Dendritic cell treated with granulocyte-macrophage colony-stimulating factor and Interleukin-4, amounts not matched to agents 40 ng/mL and 50 ng/mL, for 4 days (primary cell): ENCODE measurements at regions not wholly inside any gene's neighbourhood (a gene's known extent, or its start where the extent isn't known, plus 50 kb on each side); places are given as distances from the start of the nearest gene placed in this dataset.

ENCODE experiments used
- H3K27ac Mint-ChIP-seq: one replicate; pipeline ENCODE4 v1.8.0; 2022; ENCODE audit warnings: mild to moderate bottlenecking, mixed read lengths
- H3K27me3 Mint-ChIP-seq: one replicate; pipeline ENCODE4 v1.8.0; 2022; ENCODE audit warnings: mild to moderate bottlenecking, mixed read lengths
- H3K36me3 Mint-ChIP-seq: one replicate; pipeline ENCODE4 v1.8.0; 2022; ENCODE audit warnings: low read depth, mixed read lengths
- H3K4me1 Mint-ChIP-seq: one replicate; pipeline ENCODE4 v1.8.0; 2022; ENCODE audit warnings: low read depth, mixed read lengths
- H3K4me3 Mint-ChIP-seq: one replicate; pipeline ENCODE4 v1.8.0; 2022; ENCODE audit warnings: mild to moderate bottlenecking, moderate library complexity, mixed read lengths
- H3K9me3 Mint-ChIP-seq: one replicate; pipeline ENCODE4 v1.8.0; 2022; ENCODE audit warnings: mixed read lengths
- intact Hi-C: fragments of 100-400 bp; cut with micrococcal nuclease; formaldehyde crosslinking; loops from one replicate; pipeline ENCODE4 v1.15.0; 2022

- Mint-ChIP-seq H3K9me3 (no peaks in the 10 kb centered on the region), H3K27me3 (peaks cover 2% of the 10 kb centered on the region), H3K4me1 (peaks cover 15% of the 10 kb centered on the region), H3K36me3 (no peaks in the 10 kb centered on the region), H3K4me3 (no peak overlapping the region), H3K27ac (no peak overlapping the region)
- intact Hi-C loops: no loop called here
Observed at GRCh38 chr4:155616117-155616516, 50.5 kb upstream of the GUCY1A1 start.

DNA sequence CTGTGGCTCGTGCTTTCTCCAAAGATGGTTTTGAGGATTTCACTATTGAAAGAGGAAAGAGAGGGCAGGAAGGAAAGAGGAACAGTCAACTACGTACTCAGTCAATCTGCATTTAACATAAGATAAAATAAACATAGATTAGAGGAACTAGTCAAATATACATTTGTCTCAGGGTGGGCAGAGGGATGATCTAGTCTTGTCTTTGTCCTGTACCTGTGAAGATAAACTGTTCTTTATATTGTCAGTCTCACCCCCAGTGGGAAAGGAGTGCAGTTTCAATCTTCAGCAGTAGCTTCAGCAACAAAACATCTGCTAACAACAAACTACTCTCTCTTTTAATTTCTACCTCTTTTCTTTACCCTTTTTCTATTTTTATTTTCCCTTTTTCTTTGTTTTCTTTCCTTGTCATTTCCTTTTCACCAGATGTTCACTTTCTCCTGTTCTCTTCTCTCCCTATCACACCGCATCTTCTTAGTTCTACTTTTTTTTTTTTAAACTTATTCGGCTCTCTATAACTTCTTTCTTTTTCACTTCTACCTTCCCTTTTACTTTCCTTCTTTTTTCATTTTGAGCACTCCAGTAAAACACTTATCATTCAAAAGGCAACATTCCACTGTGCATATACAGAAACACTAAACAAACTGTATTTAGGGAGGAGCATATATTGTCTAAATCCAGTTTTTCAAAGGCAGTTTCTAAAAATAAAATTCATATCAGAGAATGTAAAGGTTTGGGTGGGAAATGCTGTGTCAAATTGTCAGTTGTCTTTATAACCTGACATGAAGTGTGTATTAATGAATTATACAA is 51.4 kb upstream of the GUCY1A1 start:
- H3K9me3 Mint-ChIP-seq: no peaks in the 10 kb centered on the region
- no peaks in the 10 kb centered on the region for H3K36me3 Mint-ChIP-seq
- no peak overlapping the region for H3K4me3 Mint-ChIP-seq
- peaks cover 15% of the 10 kb centered on the region for H3K4me1 Mint-ChIP-seq
- no peak overlapping the region for H3K27ac Mint-ChIP-seq
- H3K27me3 Mint-ChIP-seq: peaks cover 2% of the 10 kb centered on the region
- intact Hi-C loops: no loop called here

GRCh38 chr4:155614111-155614762 is 52.4 kb upstream of the GUCY1A1 start:
- Mint-ChIP-seq H3K4me3 (no peak overlapping the region), H3K27ac (no peak overlapping the region), H3K9me3 (no peaks in the 10 kb centered on the region), H3K27me3 (peaks cover 2% of the 10 kb centered on the region), H3K4me1 (peaks cover 15% of the 10 kb centered on the region), H3K36me3 (no peaks in the 10 kb centered on the region)
- intact Hi-C loops: no loop called here

DNA sequence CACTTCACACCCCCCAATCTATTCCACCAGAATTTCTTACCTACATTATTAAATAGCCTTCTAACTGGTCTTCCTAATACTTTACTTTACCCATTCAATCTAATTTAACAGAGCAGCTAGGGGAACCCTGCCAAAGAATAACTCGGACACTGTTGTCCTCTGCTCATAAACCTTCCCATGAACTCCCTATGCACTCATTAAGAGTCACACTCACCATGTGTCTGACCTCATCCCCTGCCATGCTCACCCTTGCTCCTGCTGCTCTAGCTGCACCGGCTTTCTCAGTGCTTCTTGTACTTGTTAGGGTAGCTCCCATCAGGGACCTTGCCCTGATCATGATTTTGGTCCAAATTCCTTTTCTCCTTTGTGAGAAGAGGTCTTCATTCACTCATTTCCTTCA is 54.6 kb upstream of the GUCY1A1 start:
- intact Hi-C loops: no loop called here
- no peaks in the 10 kb centered on the region for H3K36me3 Mint-ChIP-seq
- no peak overlapping the region for H3K4me3 Mint-ChIP-seq
- no peak overlapping the region for H3K27ac Mint-ChIP-seq
- H3K9me3 Mint-ChIP-seq: no peaks in the 10 kb centered on the region
- H3K27me3 Mint-ChIP-seq: peaks cover 2% of the 10 kb centered on the region
- peaks cover 15% of the 10 kb centered on the region for H3K4me1 Mint-ChIP-seq

- no peaks in the 10 kb centered on the region for H3K9me3 Mint-ChIP-seq
- no peak overlapping the region for H3K27ac Mint-ChIP-seq
- H3K4me1 Mint-ChIP-seq: peaks cover 15% of the 10 kb centered on the region
- H3K27me3 Mint-ChIP-seq: peaks cover 2% of the 10 kb centered on the region
- H3K36me3 Mint-ChIP-seq: no peaks in the 10 kb centered on the region
- intact Hi-C loops: no loop called here
- no peak overlapping the region for H3K4me3 Mint-ChIP-seq
Observed at GRCh38 chr4:155611501-155611900, 55.1 kb upstream of the GUCY1A1 start.

- H3K36me3 Mint-ChIP-seq: no peaks in the 10 kb centered on the region
- no peak overlapping the region for H3K4me3 Mint-ChIP-seq
- H3K4me1 Mint-ChIP-seq: peaks cover 5% of the 10 kb centered on the region
- H3K9me3 Mint-ChIP-seq: no peaks in the 10 kb centered on the region
- H3K27ac Mint-ChIP-seq: no peak overlapping the region
- H3K27me3 Mint-ChIP-seq: no peaks in the 10 kb centered on the region
- intact Hi-C loops: no loop called here
Observed at GRCh38 chr4:155610143-155610542, 56.5 kb upstream of the GUCY1A1 start.

- H3K27me3 Mint-ChIP-seq: no peaks in the 10 kb centered on the region
- H3K36me3 Mint-ChIP-seq: no peaks in the 10 kb centered on the region
- H3K9me3 Mint-ChIP-seq: no peaks in the 10 kb centered on the region
- no peak overlapping the region for H3K4me3 Mint-ChIP-seq
- intact Hi-C loops: no loop called here
- H3K27ac Mint-ChIP-seq: no peak overlapping the region
- no peaks in the 10 kb centered on the region for H3K4me1 Mint-ChIP-seq
Observed at GRCh38 chr4:155609455-155610059, 57.1 kb upstream of the GUCY1A1 start.

DNA sequence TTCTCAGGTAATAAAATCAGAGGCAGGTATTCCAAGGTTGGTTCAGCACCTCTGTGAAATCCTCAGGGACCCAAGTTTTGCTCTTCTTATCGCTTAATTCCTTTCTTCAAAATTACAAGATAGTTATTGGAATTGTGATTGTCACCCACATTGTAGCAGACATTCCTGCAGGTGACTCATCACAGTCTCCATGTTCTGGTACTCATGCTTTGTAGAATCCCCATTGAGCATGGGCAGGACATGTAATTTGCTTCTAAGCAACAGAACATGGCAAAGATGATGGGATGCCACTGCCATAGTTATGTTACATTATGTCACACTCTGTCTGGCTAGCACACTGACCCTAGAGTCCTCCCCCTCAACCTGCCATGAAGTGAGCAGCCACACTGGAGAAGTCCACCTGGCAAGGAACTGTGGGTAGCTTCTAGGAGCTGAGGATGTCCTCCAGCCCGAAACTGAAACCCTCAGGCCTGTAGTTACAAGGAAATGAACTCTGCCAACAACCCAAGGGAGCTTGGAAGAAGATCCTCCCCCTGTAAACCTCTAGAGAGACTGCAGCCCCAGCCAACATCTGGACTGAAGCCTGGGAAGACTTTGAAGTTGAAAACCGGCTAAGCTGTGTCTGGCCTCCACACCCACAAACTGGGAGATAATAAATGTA is 58.3 kb upstream of the GUCY1A1 start:
- Mint-ChIP-seq H3K4me3 (no peak overlapping the region), H3K4me1 (no peaks in the 10 kb centered on the region), H3K27ac (no peak overlapping the region), H3K36me3 (no peaks in the 10 kb centered on the region), H3K27me3 (no peaks in the 10 kb centered on the region), H3K9me3 (no peaks in the 10 kb centered on the region)
- intact Hi-C loops: no loop called here

DNA sequence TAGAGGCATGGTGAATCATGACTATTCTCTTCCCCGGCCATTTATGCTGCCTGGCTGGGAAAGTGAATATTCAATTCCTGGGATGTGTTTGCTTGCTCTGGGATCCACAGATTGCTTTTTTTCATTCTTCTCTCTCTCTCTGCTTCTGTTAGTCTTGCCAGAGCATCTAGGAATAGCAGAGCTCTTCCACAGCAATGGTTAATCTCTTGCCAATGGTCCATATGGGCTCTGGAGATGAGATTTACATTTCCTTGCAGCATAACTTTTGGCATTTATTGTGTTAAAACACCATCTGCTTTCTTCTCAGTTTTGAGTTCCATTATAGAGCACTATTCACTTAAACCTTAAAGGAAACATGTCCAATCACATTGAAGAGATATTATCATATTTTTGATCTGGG is 59.2 kb upstream of the GUCY1A1 start:
- Mint-ChIP-seq H3K27me3 (no peaks in the 10 kb centered on the region), H3K27ac (no peak overlapping the region), H3K36me3 (no peaks in the 10 kb centered on the region), H3K9me3 (no peaks in the 10 kb centered on the region), H3K4me3 (no peak overlapping the region), H3K4me1 (no peaks in the 10 kb centered on the region)
- intact Hi-C loops: no loop called here

GRCh38 chr4:155604718-155605626 is 61.7 kb upstream of the GUCY1A1 start:
- no peaks in the 10 kb centered on the region for H3K27me3 Mint-ChIP-seq
- H3K27ac Mint-ChIP-seq: no peak overlapping the region
- H3K4me3 Mint-ChIP-seq: no peak overlapping the region
- no peaks in the 10 kb centered on the region for H3K9me3 Mint-ChIP-seq
- intact Hi-C loops: no loop called here
- H3K4me1 Mint-ChIP-seq: no peaks in the 10 kb centered on the region
- no peaks in the 10 kb centered on the region for H3K36me3 Mint-ChIP-seq

DNA sequence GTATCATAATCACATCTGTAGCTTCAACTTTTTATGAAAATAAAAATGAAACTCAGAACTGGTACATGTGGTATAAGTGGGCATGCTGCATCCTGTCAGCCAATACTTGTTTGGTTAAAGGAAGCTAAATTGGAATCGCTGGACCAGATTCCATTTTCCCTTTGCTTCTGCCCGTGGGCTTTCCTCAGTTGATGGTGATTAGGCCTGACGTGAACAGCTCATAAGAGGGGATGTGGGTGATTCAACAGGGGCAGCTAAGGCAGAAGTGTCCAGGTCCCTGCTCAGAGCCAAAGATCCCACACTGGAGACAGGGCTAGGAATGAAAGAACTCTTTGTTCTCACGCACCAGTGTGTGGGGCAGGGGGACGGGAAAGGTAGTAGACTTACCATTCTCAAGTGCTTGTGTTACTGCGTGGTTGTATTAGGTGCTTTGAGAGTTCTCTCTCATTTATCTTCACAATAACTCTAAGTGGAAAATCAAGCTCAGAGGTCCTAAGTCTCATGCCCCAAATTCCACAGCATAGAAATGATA is 63.2 kb upstream of the GUCY1A1 start:
- intact Hi-C loops: no loop called here
- Mint-ChIP-seq H3K36me3 (no peaks in the 10 kb centered on the region), H3K27ac (no peak overlapping the region)

GRCh38 chr4:155602351-155603140 is 64.1 kb upstream of the GUCY1A1 start:
- Mint-ChIP-seq H3K36me3 (no peaks in the 10 kb centered on the region), H3K27ac (no peak overlapping the region), H3K27me3 (no peaks in the 10 kb centered on the region), H3K9me3 (no peaks in the 10 kb centered on the region), H3K4me1 (no peaks in the 10 kb centered on the region), H3K4me3 (no peak overlapping the region)
- intact Hi-C loops: no loop called here

More for the DNA sequence above, 63.2 kb upstream of the GUCY1A1 start:
- Mint-ChIP-seq H3K9me3 (no peaks in the 10 kb centered on the region), H3K4me1 (no peaks in the 10 kb centered on the region), H3K4me3 (no peak overlapping the region), H3K27me3 (no peaks in the 10 kb centered on the region)
